ENCODE measurements at regions not wholly inside any gene's neighbourhood (a gene's known extent, or its start where the extent isn't known, plus 50 kb on each side); places are given as distances from the start of the nearest gene placed in this dataset.

DNA sequence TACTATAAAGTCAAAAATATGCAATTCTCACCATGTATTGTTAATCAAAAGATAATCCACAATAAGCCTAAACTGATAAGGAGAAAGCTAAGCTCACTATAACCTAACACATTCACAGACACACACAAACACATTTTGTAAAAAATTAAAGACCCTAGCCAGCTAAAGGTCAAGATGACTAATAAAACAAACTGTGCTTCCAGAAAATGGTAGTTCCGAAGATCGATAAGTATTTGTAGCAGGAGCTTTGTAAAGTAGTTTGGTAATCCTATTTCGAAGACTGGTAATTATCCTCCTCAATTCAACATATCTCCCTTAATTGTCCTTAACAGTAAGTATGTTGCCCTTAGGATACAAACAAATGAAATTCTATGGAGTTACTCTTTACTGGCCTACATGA is 62.9 kb upstream of the CHMP2B start:
- WGBS (ENCODE audit: insufficient coverage): no CpG with 5 or more reads among the region's 3 CpGs
- Histone ChIP-seq H3K79me2 (ENCODE audit: control insufficient read depth, insufficient read depth, low read length) (no peaks in the 10 kb centered on the region), H3K9me3 (ENCODE audit: control extremely low read depth in 1 of 3, control insufficient read depth in 2 of 3, insufficient read depth in 1 of 3, low read length in 2 of 3) (no peaks in the 10 kb centered on the region), H4K20me1 (ENCODE audit: control insufficient read depth, insufficient read depth, low read length, poor library complexity, severe bottlenecking) (no peaks in the 10 kb centered on the region), H3K4me3 (ENCODE audit: control extremely low read depth in 1 of 5, extremely low read depth in 1 of 5, insufficient read depth in 1 of 5, low read depth in 2 of 5, low read length in 4 of 5) (no peak overlapping the region), H3K4me1 (ENCODE audit: control insufficient read depth in 2 of 2, insufficient read depth in 2 of 2, low read length in 2 of 2) (peaks cover 0 to 2% of the 10 kb centered on the region in 2 donors), H3K4me2 (replicated peaks; ENCODE audit: low read depth, low read length, poor library complexity, severe bottlenecking) (no peak overlapping the region), H3K9ac (ENCODE audit: low read length) (no peak overlapping the region), H2AFZ (ENCODE audit: insufficient read depth, low read depth, low read length, poor library complexity, severe bottlenecking) (no peak overlapping the region), H3K27me3 (replicated peaks in 1 of 4; ENCODE audit: control extremely low read depth in 1 of 4, control insufficient read depth in 3 of 4, insufficient read depth in 4 of 4, low read length in 3 of 4) (peaks cover 0 to 4% (median 0%) of the 10 kb centered on the region in 4 experiments), H3K27ac (ENCODE audit: low read length in 2 of 2) (no peak overlapping the region), H3K36me3 (replicated peaks in 1 of 2; ENCODE audit: control extremely low read depth in 1 of 2, control insufficient read depth in 1 of 2, extremely low read depth in 1 of 2, insufficient read depth in 2 of 2, low read length in 1 of 2) (no peaks in the 10 kb centered on the region)
- CTCF ChIA-PET: no interaction called here
- DNase-seq: no peak
- intact Hi-C loops (cut with micrococcal nuclease): no loop called here
- TF ChIP-seq EZH2 (IDR thresholded peaks at IDR 0.05; ENCODE audit: borderline replicate concordance, insufficient read depth, low read depth, low read length, poor library complexity, severe bottlenecking): no peak
- TF ChIP-seq, protein P1, sequence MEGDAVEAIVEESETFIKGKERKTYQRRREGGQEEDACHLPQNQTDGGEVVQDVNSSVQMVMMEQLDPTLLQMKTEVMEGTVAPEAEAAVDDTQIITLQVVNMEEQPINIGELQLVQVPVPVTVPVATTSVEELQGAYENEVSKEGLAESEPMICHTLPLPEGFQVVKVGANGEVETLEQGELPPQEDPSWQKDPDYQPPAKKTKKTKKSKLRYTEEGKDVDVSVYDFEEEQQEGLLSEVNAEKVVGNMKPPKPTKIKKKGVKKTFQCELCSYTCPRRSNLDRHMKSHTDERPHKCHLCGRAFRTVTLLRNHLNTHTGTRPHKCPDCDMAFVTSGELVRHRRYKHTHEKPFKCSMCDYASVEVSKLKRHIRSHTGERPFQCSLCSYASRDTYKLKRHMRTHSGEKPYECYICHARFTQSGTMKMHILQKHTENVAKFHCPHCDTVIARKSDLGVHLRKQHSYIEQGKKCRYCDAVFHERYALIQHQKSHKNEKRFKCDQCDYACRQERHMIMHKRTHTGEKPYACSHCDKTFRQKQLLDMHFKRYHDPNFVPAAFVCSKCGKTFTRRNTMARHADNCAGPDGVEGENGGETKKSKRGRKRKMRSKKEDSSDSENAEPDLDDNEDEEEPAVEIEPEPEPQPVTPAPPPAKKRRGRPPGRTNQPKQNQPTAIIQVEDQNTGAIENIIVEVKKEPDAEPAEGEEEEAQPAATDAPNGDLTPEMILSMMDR (IDR thresholded peaks at IDR 0.05): no peak
- Mint-ChIP-seq H3K27me3 (peaks cover 9% of the 10 kb centered on the region), H3K27ac (no peak overlapping the region), H3K9me3 (ENCODE audit: insufficient read depth) (no peaks in the 10 kb centered on the region), H3K4me3 (no peak overlapping the region), H3K4me1 (peaks cover 2% of the 10 kb centered on the region)
- POLR2A ChIA-PET: no interaction called here
- no peak for ATAC-seq (ENCODE audit: low read depth)

DNA sequence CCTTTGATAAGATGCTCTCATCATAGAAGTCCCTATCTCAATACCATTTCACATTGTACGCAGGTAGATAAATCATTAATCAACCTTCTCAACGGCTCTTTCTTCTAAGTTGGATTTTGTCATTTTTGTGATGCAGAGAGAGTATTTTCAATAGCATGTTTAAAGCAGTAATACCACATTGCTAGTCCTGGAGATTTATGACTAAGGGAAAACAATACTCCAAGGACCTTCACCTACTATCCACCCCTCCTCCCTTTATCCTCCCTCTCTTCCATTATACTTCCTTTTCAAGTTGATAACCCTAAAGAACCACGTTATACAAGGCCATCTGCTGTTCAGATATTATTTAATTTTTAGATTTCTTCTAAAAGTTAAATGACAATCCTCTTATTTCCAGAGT is 65.3 kb upstream of the CHMP2B start:
- intact Hi-C loops (cut with micrococcal nuclease): no loop called here
- H4K20me1 ChIP-seq (ENCODE audit: control insufficient read depth, insufficient read depth, low read length, poor library complexity, severe bottlenecking): no peaks in the 10 kb centered on the region

More for the DNA sequence above, 65.3 kb upstream of the CHMP2B start:
- ChIA-PET CTCF (no interaction called here), POLR2A (no interaction called here)
- Histone ChIP-seq H2AFZ (ENCODE audit: insufficient read depth, low read depth, low read length, poor library complexity, severe bottlenecking) (no peak overlapping the region), H3K4me1 (ENCODE audit: control insufficient read depth in 2 of 2, insufficient read depth in 2 of 2, low read length in 2 of 2) (no peaks in the 10 kb centered on the region), H3K27ac (ENCODE audit: low read length in 2 of 2) (no peak overlapping the region), H3K4me3 (ENCODE audit: control extremely low read depth in 1 of 5, extremely low read depth in 1 of 5, insufficient read depth in 1 of 5, low read depth in 2 of 5, low read length in 4 of 5) (no peak overlapping the region), H3K9me3 (ENCODE audit: control extremely low read depth in 1 of 3, control insufficient read depth in 2 of 3, insufficient read depth in 1 of 3, low read length in 2 of 3) (no peaks in the 10 kb centered on the region), H3K79me2 (ENCODE audit: control insufficient read depth, insufficient read depth, low read length) (no peaks in the 10 kb centered on the region), H3K36me3 (replicated peaks in 1 of 2; ENCODE audit: control extremely low read depth in 1 of 2, control insufficient read depth in 1 of 2, extremely low read depth in 1 of 2, insufficient read depth in 2 of 2, low read length in 1 of 2) (no peaks in the 10 kb centered on the region), H3K27me3 (replicated peaks in 1 of 4; ENCODE audit: control extremely low read depth in 1 of 4, control insufficient read depth in 3 of 4, insufficient read depth in 4 of 4, low read length in 3 of 4) (peaks cover 0 to 4% (median 0%) of the 10 kb centered on the region in 4 experiments), H3K9ac (ENCODE audit: low read length) (no peak overlapping the region), H3K4me2 (replicated peaks; ENCODE audit: low read depth, low read length, poor library complexity, severe bottlenecking) (no peak overlapping the region)
- WGBS (ENCODE audit: insufficient coverage): no CpG with 5 or more reads among the region's 3 CpGs
- DNase-seq: no peak
- no peaks in the 10 kb centered on the region for H3K27me3 Mint-ChIP-seq
- no peak overlapping the region for H3K27ac Mint-ChIP-seq
- TF ChIP-seq, protein P1 (IDR thresholded peaks at IDR 0.05): no peak
- no peak for TF ChIP-seq EZH2 (IDR thresholded peaks at IDR 0.05; ENCODE audit: borderline replicate concordance, insufficient read depth, low read depth, low read length, poor library complexity, severe bottlenecking)
- H3K9me3 Mint-ChIP-seq (ENCODE audit: insufficient read depth): no peaks in the 10 kb centered on the region
- no peak overlapping the region for H3K4me3 Mint-ChIP-seq
- no peak for ATAC-seq (ENCODE audit: low read depth)
- H3K4me1 Mint-ChIP-seq: no peaks in the 10 kb centered on the region
